Muscle layer of duodenum (tissue), 2 donors: ENCODE measurements at regions not wholly inside any gene's neighbourhood (a gene's known extent, or its start where the extent isn't known, plus 50 kb on each side); places are given as distances from the start of the nearest gene placed in this dataset.

ENCODE experiments used
- H3K27ac ChIP-seq: one replicate; pipeline ENCODE4 v1.7.0; 2013; ENCODE audit warnings: mild to moderate bottlenecking, low read length
- H3K27me3 ChIP-seq: one replicate; pipeline ENCODE4 v1.7.0; 2013; ENCODE audit warnings: low read depth, mild to moderate bottlenecking, control low read depth, low read length
- H3K36me3 ChIP-seq, 2 donors: one replicate each; pipeline ENCODE4 v1.7.0; 2013; ENCODE audit warnings: low read length in 2 of 2, control low read depth in 1 of 2, mild to moderate bottlenecking in 1 of 2; ENCODE audit not compliant: insufficient read depth in 2 of 2, control insufficient read depth in 1 of 2
- H3K4me1 ChIP-seq, 2 donors: one replicate each; pipeline ENCODE4 v1.7.0; 2013; ENCODE audit warnings: low read length in 2 of 2, mild to moderate bottlenecking in 2 of 2, control low read depth in 1 of 2, moderate library complexity in 1 of 2; ENCODE audit not compliant: insufficient read depth in 2 of 2, control insufficient read depth in 1 of 2
- H3K4me3 ChIP-seq, 2 donors: one replicate each; pipeline ENCODE4 v1.7.0; 2013; ENCODE audit warnings: low read length in 2 of 2, low read depth in 1 of 2, mild to moderate bottlenecking in 1 of 2
- H3K9me3 ChIP-seq, 2 donors: one replicate each; pipeline ENCODE4 v1.7.0; 2013; ENCODE audit warnings: low read length in 2 of 2, control low read depth in 1 of 2, mild to moderate bottlenecking in 1 of 2; ENCODE audit not compliant: control insufficient read depth in 1 of 2
- donor health status: healthy.

- H3K27ac ChIP-seq, result no peak overlapping the region
- H3K4me3 ChIP-seq, result no peak overlapping the region
Observed at GRCh38 chr4:15232366-15233263, 195.2 kb upstream of the C1QTNF7 start.

GRCh38 chr4:15233264-15233597, 194.6 kb upstream of the C1QTNF7 start:
- H3K4me3 ChIP-seq, result no peak overlapping the region
- H3K27me3 ChIP-seq, result no peaks in the 10 kb centered on the region
- H3K27ac ChIP-seq, result no peak overlapping the region
- no peaks in the 10 kb centered on the region for H3K9me3 ChIP-seq
- H3K36me3 ChIP-seq, result no peaks in the 10 kb centered on the region
- H3K4me1 ChIP-seq, result peaks cover 6 to 11% of the 10 kb centered on the region in 2 donors

More at GRCh38 chr4:15232366-15233263, 195.2 kb upstream of the C1QTNF7 start:
- no peaks in the 10 kb centered on the region for H3K27me3 ChIP-seq
- no peaks in the 10 kb centered on the region for H3K9me3 ChIP-seq
- H3K36me3 ChIP-seq, result no peaks in the 10 kb centered on the region
- H3K4me1 ChIP-seq, result peaks cover 6 to 11% of the 10 kb centered on the region in 2 donors

DNA sequence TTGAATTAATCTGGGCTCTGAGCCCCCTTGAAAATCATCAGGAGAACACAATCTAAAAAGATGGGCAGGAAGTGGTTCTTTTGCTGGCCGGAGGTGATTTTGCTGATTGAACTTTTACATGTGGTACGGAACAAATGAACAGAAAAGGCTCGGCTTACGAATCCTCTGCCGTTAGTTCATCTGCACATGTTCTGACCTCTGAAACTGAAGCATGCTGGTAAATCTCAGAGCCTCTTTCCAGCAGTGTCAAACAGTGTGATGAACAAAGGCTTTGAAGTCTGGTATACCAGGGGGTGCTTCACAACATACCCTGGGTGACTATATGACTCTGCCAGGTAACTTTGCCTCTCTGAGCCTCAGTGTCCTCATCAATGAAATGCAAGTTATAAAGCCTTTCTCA, 194.2 kb upstream of the C1QTNF7 start:
- no peak overlapping the region for H3K4me3 ChIP-seq
- H3K27me3 ChIP-seq, result no peaks in the 10 kb centered on the region
- H3K4me1 ChIP-seq, result peaks cover 6 to 11% of the 10 kb centered on the region in 2 donors
- no peaks in the 10 kb centered on the region for H3K36me3 ChIP-seq
- no peak overlapping the region for H3K27ac ChIP-seq
- no peaks in the 10 kb centered on the region for H3K9me3 ChIP-seq

GRCh38 chr4:15234116-15234855, 193.5 kb upstream of the C1QTNF7 start:
- peaks cover 6 to 17% of the 10 kb centered on the region in 2 donors for H3K4me1 ChIP-seq
- H3K4me3 ChIP-seq, result no peak overlapping the region
- no peaks in the 10 kb centered on the region for H3K27me3 ChIP-seq
- no peak overlapping the region for H3K27ac ChIP-seq
- no peaks in the 10 kb centered on the region for H3K9me3 ChIP-seq
- H3K36me3 ChIP-seq, result no peaks in the 10 kb centered on the region

GRCh38 chr4:15234856-15235126, 193.0 kb upstream of the C1QTNF7 start:
- Histone ChIP-seq H3K4me1 (peaks cover 6 to 19% of the 10 kb centered on the region in 2 donors), H3K27ac (no peak overlapping the region), H3K4me3 (no peak overlapping the region), H3K27me3 (no peaks in the 10 kb centered on the region), H3K36me3 (no peaks in the 10 kb centered on the region), H3K9me3 (no peaks in the 10 kb centered on the region)

DNA sequence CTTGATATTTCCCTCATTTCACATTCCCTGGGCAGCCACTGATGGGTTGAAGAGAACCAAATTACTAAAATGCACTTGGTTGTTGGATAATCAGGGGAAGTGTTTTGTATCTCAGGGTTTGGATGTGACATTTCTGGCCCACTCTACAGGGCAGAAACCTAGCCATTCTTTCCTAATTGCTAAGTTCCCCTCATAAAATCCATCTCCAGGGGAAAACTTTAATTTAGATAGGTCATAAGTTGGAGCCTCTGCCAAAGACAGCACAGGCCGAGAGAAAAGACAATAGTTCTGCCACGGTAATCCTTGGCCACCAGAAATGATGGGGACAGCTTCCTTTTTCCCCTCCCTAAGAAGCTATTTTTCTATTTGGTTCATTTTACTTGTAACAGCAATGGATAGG, 192.7 kb upstream of the C1QTNF7 start:
- H3K4me3 ChIP-seq, result no peak overlapping the region
- no peaks in the 10 kb centered on the region for H3K9me3 ChIP-seq
- no peaks in the 10 kb centered on the region for H3K27me3 ChIP-seq
- no peak overlapping the region for H3K27ac ChIP-seq
- H3K36me3 ChIP-seq, result no peaks in the 10 kb centered on the region
- peaks cover 6 to 19% of the 10 kb centered on the region in 2 donors for H3K4me1 ChIP-seq

DNA sequence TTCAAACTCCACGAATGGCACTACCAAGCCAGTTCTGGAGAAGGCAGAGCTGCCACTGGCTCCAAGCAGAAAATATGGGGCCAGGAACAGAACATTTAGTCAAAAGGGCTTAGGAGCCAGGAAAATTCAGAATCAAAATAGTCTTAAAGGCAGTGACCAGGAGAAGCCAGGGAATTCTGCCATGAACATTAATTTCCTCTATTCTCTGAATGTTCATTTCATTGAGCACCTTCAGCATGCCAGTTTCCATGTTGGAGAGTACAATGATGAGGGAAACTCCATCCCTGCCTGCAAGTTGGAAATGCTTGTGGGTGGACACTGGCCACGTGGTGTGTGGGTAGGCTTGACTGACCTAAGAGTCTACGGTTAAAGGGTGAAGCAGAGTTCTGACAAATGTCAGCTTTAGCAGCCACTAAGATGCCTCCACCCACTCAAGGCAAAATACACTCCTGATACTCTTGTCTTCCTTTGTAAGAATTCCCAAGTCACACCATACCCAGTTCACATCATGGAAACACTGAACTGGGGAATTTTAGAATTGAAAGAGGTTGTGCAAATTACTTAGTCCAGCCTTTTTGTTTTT, 190.1 kb upstream of the C1QTNF7 start:
- H3K9me3 ChIP-seq, result no peaks in the 10 kb centered on the region
- no peak overlapping the region for H3K4me3 ChIP-seq
- H3K36me3 ChIP-seq, result no peaks in the 10 kb centered on the region
- H3K27me3 ChIP-seq, result no peaks in the 10 kb centered on the region
- no peak overlapping the region for H3K27ac ChIP-seq
- peaks cover 6 to 16% of the 10 kb centered on the region in 2 donors for H3K4me1 ChIP-seq

DNA sequence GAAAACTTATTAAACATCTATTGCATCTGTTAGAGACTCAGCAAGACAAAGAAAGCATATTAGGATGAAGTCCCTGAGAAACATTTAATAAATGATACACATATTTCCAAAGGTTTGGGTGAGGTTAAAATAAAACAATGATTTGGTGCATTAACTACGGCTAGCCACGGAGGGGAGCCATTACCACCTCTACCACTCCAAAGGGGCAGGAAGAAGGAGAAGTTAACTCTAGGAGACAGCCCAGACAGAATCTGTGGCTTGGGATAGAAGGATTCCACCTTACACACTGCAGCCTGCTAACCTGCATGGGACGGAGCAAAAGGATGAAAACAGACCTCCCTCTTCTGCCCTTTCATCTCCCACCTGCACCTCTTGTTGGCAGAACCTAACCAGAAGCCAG, 189.1 kb upstream of the C1QTNF7 start:
- Histone ChIP-seq H3K4me3 (no peak overlapping the region), H3K27me3 (no peaks in the 10 kb centered on the region), H3K9me3 (no peaks in the 10 kb centered on the region), H3K36me3 (no peaks in the 10 kb centered on the region), H3K27ac (no peak overlapping the region), H3K4me1 (peaks cover 6 to 8% of the 10 kb centered on the region in 2 donors)

- Histone ChIP-seq H3K4me1 (peaks cover 0 to 8% of the 10 kb centered on the region in 2 donors), H3K27me3 (no peaks in the 10 kb centered on the region), H3K4me3 (no peak overlapping the region), H3K9me3 (no peaks in the 10 kb centered on the region), H3K27ac (no peak overlapping the region), H3K36me3 (no peaks in the 10 kb centered on the region)
Observed at GRCh38 chr4:15239866-15240265, 188.0 kb upstream of the C1QTNF7 start.

DNA sequence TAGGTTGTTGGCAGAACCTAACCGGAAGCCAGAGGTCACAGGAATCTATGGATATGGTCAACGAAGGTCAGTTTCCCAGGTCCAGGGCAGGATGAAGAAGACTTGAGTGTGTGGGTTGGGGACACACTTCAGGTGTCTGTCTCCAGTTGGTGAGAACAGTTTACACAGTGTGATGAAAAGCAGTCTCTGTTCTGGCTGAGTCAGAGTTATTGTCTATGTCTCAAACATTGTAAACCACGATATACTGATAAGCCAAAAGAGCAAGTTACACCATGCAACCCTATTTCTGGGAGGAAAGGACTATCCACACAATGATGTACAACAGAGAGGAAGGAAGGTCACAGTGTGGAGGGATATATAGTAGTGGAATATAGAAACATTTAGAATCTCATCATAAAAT, 187.1 kb upstream of the C1QTNF7 start:
- Histone ChIP-seq H3K27me3 (no peaks in the 10 kb centered on the region), H3K36me3 (no peaks in the 10 kb centered on the region), H3K9me3 (no peaks in the 10 kb centered on the region), H3K27ac (no peak overlapping the region), H3K4me1 (peaks cover 0 to 8% of the 10 kb centered on the region in 2 donors), H3K4me3 (no peak overlapping the region)

GRCh38 chr4:15242021-15242420, 185.8 kb upstream of the C1QTNF7 start:
- Histone ChIP-seq H3K4me3 (no peak overlapping the region), H3K9me3 (no peaks in the 10 kb centered on the region), H3K27ac (no peak overlapping the region), H3K36me3 (no peaks in the 10 kb centered on the region), H3K4me1 (peaks cover 0 to 8% of the 10 kb centered on the region in 2 donors), H3K27me3 (no peaks in the 10 kb centered on the region)
